GM18517 (cell line): ENCODE measurements at regions not wholly inside any gene's neighbourhood (a gene's known extent, or its start where the extent isn't known, plus 50 kb on each side); places are given as distances from the start of the nearest gene placed in this dataset.

Experiments used
- ATAC-seq: cut with Tn5 transposase; IDR thresholded peaks from one replicate; pipeline ENCODE4 v1.9.1; 2021; ENCODE audit warnings: mild to moderate bottlenecking, moderate library complexity; ENCODE audit not compliant: unreplicated experiment

DNA sequence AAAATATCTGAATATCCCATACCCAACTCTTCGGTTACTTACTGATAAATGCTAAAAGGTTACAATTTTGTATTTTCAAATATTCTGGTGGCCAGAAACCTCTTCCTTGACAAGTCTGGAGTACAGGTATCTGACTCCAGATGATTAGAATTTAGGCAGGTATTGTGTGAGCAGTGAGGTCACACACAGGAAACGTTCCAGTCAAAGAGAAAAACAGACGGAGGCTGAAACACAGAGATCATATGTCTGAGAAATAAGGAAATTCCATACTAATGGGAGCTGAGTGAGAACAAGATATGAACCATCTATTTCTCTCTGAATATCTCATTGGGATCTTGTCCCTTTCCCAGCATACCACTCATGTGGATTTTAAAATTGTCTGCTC, 89.4 kb upstream of the IGLL5 start:
- ATAC-seq: no peak

DNA sequence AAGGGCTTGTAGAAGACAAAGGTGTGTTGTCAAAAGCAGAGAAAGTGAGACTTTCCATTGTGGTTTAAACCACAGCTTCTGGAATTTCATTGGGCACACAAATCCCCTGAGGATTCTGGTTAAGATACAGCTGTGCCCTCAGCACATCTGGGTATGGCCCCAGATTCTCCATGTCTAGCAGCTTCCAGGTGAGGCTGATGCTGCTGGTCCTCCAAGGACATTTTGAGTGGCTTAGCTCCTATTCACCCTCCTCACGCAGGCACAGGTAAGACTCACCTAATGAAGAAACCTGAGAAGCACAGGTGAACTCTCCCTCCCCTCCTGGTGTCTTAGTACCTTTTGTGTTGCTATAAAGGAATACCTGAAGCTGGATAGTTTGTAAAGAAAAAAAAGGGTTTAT, 88.9 kb upstream of the IGLL5 start:
- ATAC-seq: no peak

DNA sequence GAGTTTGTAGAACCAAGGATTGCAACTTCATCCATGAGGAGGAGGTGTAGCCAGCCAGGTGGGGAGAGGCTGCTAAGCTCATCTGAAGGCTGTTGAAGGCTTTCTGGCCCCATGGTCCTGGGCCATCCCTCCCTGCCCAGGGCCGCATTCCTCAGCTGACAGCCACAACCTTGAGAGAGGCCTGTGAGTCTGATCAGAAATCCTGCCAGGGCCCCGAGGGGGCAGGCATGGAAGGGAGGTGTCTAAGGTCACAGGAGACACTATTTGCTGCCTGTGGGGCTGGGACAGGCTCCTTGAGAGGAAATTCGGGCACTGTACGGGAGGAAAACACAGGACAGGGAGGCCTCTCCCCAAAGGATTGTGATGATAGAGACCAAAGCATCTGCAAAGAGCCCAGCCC, 88.1 kb upstream of the IGLL5 start:
- no peak for ATAC-seq

GRCh38 chr22:22800716-22801115, 86.9 kb upstream of the IGLL5 start:
- no peak for ATAC-seq

DNA sequence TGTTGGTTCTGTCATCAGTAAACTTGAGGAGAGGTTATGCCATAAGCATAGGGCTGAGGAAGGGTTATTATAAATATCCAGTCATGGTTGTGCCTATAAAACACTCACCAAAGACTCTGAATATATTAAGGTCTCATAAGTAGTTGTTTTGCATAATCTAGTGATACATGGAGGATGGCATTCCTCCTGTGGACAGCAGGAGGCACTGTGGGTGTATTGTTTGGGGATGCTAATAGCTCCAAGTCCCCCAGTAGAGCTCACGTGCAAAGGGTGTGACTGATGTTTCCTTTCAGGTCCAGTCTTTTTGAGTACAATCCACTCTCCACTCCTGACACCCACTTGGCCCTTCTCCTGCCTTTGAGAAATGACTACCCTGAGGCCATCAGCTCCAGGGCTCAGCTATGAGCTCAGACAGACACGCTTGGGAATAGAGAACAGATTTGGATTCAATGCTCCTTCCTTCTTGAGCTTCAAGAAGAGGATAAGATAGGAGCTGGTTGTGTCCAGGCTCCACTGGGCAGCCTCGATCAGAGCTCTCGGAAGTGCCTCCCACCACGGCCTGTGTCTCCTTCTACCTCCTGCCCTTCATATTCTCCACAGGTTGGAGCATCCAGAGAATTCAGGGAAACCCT, 85.2 kb upstream of the IGLL5 start:
- no peak for ATAC-seq

DNA sequence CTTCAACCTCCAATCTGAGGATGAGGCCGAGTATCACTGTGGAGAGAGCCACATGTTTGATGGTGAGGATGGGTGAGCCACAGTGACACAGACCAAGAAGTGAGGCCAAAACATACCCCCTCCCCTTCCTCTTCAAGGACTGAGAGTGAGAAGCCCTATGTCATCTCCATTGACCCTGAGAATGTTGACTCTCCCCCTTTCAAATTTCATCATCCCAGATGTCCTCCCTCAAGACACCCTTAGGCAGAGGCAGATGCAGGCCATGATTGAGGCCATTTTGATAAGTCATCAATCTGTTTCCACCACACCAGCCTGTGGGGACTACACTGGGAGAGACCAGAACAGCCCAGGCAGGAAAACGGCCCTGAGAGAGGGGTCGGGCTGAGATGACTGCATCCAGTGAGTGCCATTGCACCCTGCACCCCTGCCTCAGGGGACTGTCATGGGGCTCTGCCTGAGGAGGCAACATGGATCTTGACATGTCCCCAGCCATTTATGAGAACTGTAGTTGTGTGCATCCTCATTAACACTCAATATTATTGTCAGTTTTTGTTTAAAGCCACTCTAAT, 84.2 kb upstream of the IGLL5 start:
- no peak for ATAC-seq

- no peak for ATAC-seq
Measured at GRCh38 chr22:22810018-22810427, 77.6 kb upstream of the IGLL5 start.

DNA sequence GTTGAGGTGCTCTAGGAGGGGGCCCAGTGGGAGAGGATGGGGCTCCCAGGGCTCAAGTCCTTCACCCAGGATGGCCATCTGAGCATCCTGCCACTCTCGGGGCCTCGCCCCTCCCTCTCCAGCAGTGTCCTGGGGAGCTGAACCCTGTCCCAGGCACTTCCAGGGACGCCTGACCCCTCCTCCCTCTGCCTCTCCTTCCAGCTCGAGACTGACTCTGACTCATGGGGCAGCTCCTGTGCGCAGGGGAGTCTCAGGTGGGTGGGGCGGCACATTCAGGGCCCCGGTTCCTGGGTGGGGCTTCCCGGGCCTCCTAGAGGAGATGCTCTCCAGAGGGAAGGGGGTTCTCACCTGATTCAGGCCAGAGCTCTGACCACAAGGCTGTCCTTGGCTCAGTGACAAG, 77.1 kb upstream of the IGLL5 start:
- no peak for ATAC-seq

- ATAC-seq: no peak
Measured at GRCh38 chr22:22811016-22812009, 76.3 kb upstream of the IGLL5 start.

- ATAC-seq: no peak
Measured at GRCh38 chr22:22812031-22812905, 75.3 kb upstream of the IGLL5 start.

DNA sequence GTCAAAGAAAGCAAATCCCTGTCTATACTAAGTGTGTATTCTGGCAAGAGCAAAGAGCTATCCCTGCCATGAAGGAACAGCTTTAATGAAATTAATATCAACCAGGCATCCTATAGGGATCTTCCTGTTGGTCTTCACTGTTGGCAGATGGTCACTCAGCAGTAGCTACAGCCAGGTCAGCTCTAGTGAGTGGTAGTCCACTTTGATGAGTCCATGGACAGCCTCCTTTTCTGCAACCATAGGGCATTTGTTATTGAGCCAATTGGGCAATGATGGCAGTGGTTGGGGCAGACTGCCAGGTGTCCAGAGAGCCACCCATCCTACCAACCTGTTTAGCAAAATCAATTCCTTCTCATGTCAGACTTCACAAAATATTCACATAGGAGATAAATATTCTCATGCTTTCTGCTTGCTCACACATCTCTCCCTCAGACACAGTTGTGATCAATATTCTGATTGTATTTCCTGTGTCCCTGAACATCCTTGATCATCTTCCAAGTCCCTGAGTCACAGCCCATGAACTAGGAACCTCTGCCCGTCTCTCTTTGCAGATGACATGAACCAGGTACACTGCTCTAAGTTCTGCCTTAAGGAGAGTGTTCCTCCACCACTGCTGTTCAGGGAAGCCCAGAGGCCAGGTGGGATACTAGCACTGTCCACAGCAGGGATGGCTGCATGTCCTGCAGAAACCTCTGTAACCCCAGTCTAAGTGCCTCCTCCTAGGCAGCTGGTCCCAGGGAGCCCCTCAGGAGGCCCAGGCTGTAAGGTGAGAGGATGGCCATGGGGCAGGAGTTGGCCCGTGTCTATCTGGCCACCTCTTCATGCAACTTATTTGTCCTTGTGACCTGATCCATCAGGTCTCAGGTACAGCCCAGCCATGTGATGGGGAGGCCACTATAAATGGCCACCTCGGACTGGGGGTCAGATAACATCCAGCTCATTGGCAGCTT, 74.2 kb upstream of the IGLL5 start:
- no peak for ATAC-seq

DNA sequence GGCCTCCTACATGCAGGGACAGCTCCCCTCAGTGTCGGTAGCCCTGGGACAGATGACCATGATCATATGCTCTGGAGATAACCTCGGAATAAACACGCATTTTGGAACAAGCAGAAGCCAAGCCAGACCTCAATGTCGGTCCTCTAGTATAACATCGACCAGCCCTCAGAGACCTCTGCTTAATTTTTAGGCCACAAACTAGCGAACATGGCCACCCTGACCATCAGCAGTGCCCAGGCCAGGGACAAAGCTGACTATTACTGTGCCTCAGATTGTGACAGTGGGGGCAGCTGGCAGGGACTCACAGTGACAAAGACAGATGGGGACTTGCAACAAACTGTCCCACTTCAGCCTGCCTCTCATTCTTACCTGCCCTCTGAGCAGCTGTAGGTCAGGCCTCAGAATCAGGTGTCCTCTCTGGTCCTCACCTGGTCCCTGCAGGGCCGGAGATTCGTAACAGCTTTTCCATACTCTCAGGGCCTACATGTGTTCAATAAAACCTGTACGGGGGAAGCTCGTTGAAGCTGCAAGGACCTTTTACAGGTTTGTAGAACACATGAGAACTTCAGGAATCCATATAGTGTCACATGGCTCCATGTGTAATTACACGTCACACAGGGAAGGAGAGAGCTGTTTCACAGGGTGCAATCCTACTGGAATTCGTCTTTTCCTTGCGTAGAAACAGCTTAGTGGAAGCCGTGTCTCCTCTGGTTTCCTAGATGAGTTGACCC, 72.8 kb upstream of the IGLL5 start:
- ATAC-seq: no peak

DNA sequence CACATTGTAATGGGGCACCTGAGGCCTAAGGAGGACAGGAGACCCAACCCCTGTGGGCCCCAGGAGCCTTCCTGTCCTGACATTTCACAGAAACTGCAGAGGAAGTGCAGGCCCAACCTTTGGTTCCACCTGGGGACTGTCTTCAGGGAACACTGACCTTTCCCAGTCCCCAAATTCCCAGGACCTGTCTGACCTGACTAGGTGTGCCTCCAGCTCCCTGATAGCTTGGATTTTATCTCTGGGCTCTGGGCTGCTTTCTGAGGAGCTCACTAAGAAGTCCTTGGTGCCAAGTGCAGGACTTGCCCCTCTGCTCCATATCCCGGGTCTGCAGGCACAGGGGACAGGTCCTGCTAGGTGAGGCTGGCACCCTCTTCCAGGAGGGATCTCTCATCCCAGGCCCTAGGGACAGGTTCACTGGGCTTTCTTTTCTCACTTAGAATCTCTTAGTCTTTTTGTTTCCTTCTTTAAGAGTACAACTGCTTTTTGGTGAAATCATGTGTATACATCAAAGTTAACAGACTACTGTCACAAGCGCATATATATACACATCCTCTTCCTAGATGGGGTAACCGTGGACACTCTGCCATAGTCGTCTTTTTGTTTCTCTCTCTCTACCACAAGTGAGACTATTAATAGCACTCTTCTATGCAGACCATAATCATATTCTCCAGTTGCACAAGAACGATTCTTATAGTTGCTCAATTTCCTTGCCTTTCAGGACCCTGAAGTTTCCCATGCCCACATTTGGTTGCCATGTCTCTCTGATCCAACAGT, 72.0 kb upstream of the IGLL5 start:
- ATAC-seq: no peak

- no peak for ATAC-seq
Measured at GRCh38 chr22:22816171-22816514, 71.5 kb upstream of the IGLL5 start.

DNA sequence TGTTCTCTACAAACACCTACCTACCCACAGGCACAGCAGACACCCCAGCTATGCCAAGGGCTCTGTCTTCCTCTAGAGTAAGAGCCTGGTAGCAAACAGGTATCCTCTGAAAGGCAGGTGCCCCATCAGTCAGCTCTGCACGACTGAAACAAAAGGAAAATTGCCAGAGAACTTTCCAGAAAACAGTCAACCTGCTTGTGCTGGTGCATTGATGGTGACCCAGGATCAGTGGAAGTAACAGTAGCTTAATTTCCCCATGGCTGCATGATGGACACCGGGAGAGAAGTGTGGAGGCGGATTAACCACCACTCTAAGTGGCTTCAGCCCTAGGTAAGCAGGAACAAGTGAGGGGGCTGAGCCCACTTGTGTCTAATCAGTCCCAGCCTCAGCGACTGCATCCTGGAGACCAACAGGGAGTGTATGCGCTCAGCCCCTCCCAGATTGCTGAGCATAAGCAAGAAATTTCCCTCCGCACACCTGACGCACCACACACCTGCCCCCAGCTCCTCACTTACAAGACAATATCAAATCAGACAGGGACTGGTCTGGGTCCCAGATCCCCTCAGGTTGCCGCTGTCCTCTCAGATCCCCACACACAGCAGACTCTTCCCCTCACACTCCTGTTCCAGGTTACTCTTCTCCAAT, 70.7 kb upstream of the IGLL5 start:
- ATAC-seq: no peak

DNA sequence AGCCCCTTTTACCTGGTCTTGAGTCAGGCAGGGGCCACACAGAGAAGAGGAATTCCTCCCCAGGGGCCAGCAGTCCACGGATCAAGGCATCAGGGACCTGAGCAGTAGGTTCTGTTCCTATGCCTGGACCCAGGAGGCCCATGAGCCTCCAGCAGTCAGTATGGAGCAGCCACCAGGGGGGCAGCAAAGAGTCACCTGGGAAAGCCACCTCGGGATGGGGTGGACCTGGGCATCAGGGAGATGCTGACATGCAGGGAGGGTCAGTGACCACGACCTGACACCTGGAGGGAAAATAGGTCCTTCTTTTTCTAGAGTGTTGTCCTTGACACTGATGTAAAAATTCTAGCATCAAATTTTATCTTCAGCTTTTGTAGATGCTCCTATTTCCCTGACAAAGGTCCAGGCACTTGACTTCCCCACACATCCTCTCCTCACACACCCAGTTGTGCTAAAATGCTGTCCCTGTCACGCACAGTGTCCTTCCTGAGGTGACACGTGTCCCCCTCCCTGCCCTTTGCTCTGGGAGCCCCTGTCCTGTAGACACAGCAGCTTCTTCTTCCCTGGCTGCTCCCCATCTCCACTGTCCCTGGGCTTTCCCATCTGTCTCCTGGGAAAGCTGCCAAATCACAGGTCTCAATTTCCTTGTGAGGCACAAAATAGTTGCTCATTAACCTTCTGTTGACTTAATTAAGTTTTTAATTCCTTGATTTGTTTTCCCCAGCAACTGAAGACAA, 70.0 kb upstream of the IGLL5 start:
- no peak for ATAC-seq

DNA sequence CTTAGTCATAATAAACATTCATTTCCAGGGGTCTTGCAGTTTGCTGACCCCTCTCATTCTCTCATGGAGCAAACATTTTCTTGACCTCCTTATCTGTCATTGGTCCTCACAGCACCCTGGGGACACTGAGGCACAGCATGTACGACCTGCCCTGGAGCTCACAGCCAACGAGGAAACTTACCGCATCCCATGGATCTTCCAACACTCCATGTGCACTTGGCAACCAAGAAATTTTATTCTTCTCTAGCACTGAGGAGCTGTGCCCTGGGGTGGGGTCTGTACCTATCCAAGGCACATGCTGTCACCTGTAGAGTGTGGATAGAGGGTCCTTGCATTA, 69.4 kb upstream of the IGLL5 start:
- ATAC-seq: no peak
